ENCODE measurements at regions not wholly inside any gene's neighbourhood (a gene's known extent, or its start where the extent isn't known, plus 50 kb on each side); places are given as distances from the start of the nearest gene placed in this dataset.

GRCh38 chr7:132630834-132631233 lies 54.6 kb upstream of the PLXNA4 start:
- H3K9me3 ChIP-seq, result no peaks in the 10 kb centered on the region
- H3K4me3 ChIP-seq, result no peak overlapping the region
- no peak for DNase-seq
- H3K27me3 ChIP-seq, result no peaks in the 10 kb centered on the region
- H3K27ac ChIP-seq, result no peak overlapping the region
- WGBS, 2 donors, result 84 to 91% methylated on average over 2 of the region's 2 CpGs
- intact Hi-C loops (cut with DNase I), result no loop called here
- no peaks in the 10 kb centered on the region for H3K4me1 ChIP-seq
- no peak for TF ChIP-seq POLR2A (IDR thresholded peaks at IDR 0.05)
- TF ChIP-seq, protein P1, sequence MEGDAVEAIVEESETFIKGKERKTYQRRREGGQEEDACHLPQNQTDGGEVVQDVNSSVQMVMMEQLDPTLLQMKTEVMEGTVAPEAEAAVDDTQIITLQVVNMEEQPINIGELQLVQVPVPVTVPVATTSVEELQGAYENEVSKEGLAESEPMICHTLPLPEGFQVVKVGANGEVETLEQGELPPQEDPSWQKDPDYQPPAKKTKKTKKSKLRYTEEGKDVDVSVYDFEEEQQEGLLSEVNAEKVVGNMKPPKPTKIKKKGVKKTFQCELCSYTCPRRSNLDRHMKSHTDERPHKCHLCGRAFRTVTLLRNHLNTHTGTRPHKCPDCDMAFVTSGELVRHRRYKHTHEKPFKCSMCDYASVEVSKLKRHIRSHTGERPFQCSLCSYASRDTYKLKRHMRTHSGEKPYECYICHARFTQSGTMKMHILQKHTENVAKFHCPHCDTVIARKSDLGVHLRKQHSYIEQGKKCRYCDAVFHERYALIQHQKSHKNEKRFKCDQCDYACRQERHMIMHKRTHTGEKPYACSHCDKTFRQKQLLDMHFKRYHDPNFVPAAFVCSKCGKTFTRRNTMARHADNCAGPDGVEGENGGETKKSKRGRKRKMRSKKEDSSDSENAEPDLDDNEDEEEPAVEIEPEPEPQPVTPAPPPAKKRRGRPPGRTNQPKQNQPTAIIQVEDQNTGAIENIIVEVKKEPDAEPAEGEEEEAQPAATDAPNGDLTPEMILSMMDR (IDR thresholded peaks at IDR 0.05), result no peak
- H3K36me3 ChIP-seq, result no peaks in the 10 kb centered on the region

Measured in esophagus squamous epithelium (tissue), 5 donors.